Ovary (tissue), 7 donors: ENCODE measurements at regions not wholly inside any gene's neighbourhood (a gene's known extent, or its start where the extent isn't known, plus 50 kb on each side); places are given as distances from the start of the nearest gene placed in this dataset.

Source experiments
- DNase-seq, 5 donors: peaks; one replicate each; pipeline ENCODE4 v3.0.0-alpha.2; 2019 to 2020
- H3K27ac ChIP-seq, 2 donors: fragments of 200-600 bp; one replicate each; pipeline versions ENCODE4 v1.5.1 to v1.8.0; 2019 to 2022
- H3K27me3 ChIP-seq: fragments of 200-600 bp; one replicate; pipeline ENCODE4 v1.8.0; 2022
- H3K36me3 ChIP-seq: fragments of 200-600 bp; sonication (generic); one replicate; pipeline ENCODE4 v1.5.1; 2019
- H3K4me1 ChIP-seq: one replicate; pipeline ENCODE4 v1.8.1; 2013; ENCODE audit warnings: mild to moderate bottlenecking, moderate library complexity; ENCODE audit not compliant: insufficient read depth
- H3K4me3 ChIP-seq: fragments of 200-600 bp; sonication (generic); one replicate; pipeline ENCODE4 v1.5.1; 2017
- H3K9me3 ChIP-seq, 2 donors: fragments of 200-600 bp in 1 of 2; sonication (generic) in 1 of 2; one replicate each; pipeline versions ENCODE4 v1.5.1 to v1.8.1; 2013 to 2019; ENCODE audit warnings: mild to moderate bottlenecking in 1 of 2, moderate library complexity in 1 of 2
- EP300 ChIP-seq: sonication (generic); formaldehyde crosslinking; IDR thresholded peaks from one replicate; pipeline ENCODE4 v1.6.1; 2017; ENCODE audit warnings: antibody characterized with exemption
- POLR2A ChIP-seq: fragments of 450-650 bp; IDR thresholded peaks from one replicate; pipeline ENCODE4 v1.6.1; 2017; ENCODE audit warnings: antibody characterized with exemption, mild to moderate bottlenecking, moderate library complexity
- WGBS, 3 donors: extraction: QIAGEN DNeasy Blood & Tissue Kit in 1 of 3; methylation state at CpG; one replicate each; pipeline versions ENCODE4 v1.1.5 to v1.1.7; 2013 to 2017; 5-methylcytosine and 5-hydroxymethylcytosine counted together
- intact Hi-C, 4 donors: fragments of 100-400 bp; cut with DNase I; formaldehyde crosslinking; loops; one replicate each; pipeline versions ENCODE4 v1.11.0 to v1.15.1; 2022 to 2023
- TF ChIP-seq, protein P1 (sequence below), 3 donors: fragments of 450-650 bp in 2 of 3; fragments of 200-600 bp in 1 of 3; IDR thresholded peaks; one replicate each; pipeline versions ENCODE4 v1.5.1 to v1.8.0; 2016 to 2022; ENCODE audit warnings: antibody characterized with exemption in 3 of 3, mild to moderate bottlenecking in 1 of 3
- donor health status: DM: no; HTN: no; CAD: no; lungs with moderate emphysema.
- donor health status: DM: no; HTN: no; CAD: no.
- donor health status: Bipolar disorder and iron deficiency.
- donor health status: DM: no; HTN: no; CAD: no.
- donor health status: DM: yes; HTN: yes; CAD: no.

DNA sequence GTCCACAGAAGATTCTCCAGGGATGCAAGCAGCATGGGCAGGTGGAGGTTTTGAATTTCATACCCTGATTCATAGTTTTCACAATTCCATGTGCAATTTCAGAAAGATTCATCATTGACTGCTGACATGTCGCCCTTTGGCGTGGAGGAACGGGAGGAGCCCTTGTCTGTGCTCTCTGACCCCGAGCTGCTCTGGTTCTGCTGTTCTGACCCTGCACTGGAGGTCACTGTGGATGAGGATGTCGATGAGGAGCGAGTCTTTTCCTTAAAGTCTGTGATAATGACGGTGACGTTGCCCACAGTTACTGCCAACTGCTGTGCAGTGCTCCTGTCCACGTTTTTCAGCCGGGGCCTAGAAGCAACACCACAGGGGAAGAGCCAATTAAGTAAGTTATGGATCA is 470.0 kb downstream of the SHQ1 start:
- H3K27ac ChIP-seq = no peak overlapping the region
- peaks cover 11% of the 10 kb centered on the region for H3K4me1 ChIP-seq
- TF ChIP-seq, protein P1, sequence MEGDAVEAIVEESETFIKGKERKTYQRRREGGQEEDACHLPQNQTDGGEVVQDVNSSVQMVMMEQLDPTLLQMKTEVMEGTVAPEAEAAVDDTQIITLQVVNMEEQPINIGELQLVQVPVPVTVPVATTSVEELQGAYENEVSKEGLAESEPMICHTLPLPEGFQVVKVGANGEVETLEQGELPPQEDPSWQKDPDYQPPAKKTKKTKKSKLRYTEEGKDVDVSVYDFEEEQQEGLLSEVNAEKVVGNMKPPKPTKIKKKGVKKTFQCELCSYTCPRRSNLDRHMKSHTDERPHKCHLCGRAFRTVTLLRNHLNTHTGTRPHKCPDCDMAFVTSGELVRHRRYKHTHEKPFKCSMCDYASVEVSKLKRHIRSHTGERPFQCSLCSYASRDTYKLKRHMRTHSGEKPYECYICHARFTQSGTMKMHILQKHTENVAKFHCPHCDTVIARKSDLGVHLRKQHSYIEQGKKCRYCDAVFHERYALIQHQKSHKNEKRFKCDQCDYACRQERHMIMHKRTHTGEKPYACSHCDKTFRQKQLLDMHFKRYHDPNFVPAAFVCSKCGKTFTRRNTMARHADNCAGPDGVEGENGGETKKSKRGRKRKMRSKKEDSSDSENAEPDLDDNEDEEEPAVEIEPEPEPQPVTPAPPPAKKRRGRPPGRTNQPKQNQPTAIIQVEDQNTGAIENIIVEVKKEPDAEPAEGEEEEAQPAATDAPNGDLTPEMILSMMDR (IDR thresholded peaks at IDR 0.05) = no peak
- no peak for TF ChIP-seq POLR2A
- no peak for TF ChIP-seq EP300
- DNase-seq = no peak
- H3K36me3 ChIP-seq = no peaks in the 10 kb centered on the region
- 73 to 77% (median 77%) methylated on average over 10 of the region's 10 CpGs for WGBS, 3 donors
- intact Hi-C loops = loop anchor here in 1 of 4 donors (2.0 kb wide), 1 partner anchor 27 kb away; no protein-coding TSS in a partner anchor
- H3K4me3 ChIP-seq = no peak overlapping the region
- no peaks in the 10 kb centered on the region for H3K27me3 ChIP-seq
- no peaks in the 10 kb centered on the region for H3K9me3 ChIP-seq

DNA sequence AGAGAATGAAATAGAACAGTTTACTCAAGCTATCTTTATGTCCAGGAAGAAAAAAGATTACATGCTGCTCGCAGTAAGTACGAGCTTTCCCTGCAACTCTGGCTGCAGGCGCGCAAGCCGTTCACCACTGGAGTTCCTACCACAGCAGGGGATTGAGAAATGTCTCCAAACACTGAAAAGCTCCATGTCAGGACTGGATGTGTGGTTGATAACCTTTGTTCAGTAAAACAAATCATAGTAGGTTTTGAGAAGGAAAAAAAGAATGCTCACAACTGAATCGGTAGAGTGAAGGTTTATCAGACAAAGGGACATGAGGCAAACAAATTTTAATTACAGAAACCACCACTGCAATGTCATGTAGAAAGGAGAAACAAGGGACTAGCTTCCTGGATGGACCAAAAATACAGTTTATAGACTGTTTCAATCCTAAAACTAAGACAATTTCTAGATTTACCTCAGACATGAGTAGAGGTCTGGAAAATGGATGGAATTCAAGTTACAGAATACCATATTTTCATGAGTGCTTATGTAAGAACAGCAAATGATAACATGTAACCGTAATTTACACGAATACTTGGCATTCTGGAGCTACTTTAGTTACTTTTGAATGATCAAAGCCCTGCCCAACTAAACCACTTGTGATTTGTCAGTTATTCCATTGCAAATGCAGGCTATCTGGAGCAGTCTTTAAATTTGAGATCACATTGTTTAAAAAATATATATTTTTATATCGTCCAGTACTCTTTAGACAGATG is 471.1 kb downstream of the SHQ1 start:
- TF ChIP-seq POLR2A (no peak), EP300 (no peak)
- TF ChIP-seq, protein P1 (IDR thresholded peaks at IDR 0.05) = no peak
- Histone ChIP-seq H3K36me3 (no peaks in the 10 kb centered on the region), H3K4me3 (no peak overlapping the region), H3K27me3 (no peaks in the 10 kb centered on the region), H3K4me1 (peaks cover 7% of the 10 kb centered on the region), H3K27ac (no peak overlapping the region), H3K9me3 (no peaks in the 10 kb centered on the region)
- WGBS, 3 donors = 81 to 90% (median 87%) methylated on average over 9 of the region's 9 CpGs
- intact Hi-C loops = no loop called here
- no peak for DNase-seq

DNA sequence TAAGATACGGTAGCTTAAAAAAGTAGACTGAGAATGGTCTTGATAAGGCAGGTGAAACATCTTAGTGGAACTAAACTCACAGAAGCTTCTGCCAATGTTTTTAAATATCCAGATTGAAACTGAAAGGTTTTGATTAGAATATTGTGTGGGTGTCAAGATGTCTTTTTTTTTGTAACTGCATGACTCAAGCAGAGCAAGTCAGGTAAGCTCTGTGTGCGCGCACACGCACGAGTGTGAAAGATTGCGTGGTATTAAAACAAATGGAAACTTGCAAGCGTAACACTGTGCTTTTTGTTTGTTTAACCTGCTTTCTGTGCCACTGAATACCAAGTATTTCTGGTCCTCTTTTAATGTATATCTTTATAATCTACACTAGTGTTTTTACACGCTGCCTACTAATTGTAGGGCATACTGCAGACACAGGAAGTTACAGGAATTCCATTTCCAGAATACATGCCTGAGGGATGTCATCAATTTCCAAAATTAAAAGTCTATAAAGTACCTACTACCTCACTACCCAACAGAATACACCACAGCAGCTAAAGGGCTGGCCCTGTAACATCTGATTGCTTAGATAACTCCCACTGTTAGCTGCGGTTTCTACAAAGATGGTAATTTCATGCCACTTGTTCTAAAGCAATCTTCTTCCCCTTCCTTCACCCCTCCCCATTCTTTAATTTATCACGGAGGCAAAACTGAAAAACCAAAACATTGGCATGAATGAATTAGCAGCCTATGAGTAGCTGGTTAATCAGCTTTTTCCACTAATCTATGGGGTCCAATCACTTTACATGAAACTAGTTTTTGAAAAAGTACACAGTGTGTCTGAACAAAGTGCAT is 472.8 kb downstream of the SHQ1 start:
- H3K27ac ChIP-seq = no peak overlapping the region
- DNase-seq = no peak
- H3K4me1 ChIP-seq = peaks cover 1% of the 10 kb centered on the region
- no peak overlapping the region for H3K4me3 ChIP-seq
- TF ChIP-seq EP300 (no peak), POLR2A (no peak)
- TF ChIP-seq, protein P1 (IDR thresholded peaks at IDR 0.05) = no peak
- H3K36me3 ChIP-seq = no peaks in the 10 kb centered on the region
- WGBS, 3 donors = 90 to 91% (median 91%) methylated on average over 10 of the region's 10 CpGs
- no peaks in the 10 kb centered on the region for H3K9me3 ChIP-seq
- no peaks in the 10 kb centered on the region for H3K27me3 ChIP-seq
- intact Hi-C loops = loop anchor here in 1 of 4 donors (1.0 kb wide), 1 partner anchor 19 kb away; no protein-coding TSS in a partner anchor

DNA sequence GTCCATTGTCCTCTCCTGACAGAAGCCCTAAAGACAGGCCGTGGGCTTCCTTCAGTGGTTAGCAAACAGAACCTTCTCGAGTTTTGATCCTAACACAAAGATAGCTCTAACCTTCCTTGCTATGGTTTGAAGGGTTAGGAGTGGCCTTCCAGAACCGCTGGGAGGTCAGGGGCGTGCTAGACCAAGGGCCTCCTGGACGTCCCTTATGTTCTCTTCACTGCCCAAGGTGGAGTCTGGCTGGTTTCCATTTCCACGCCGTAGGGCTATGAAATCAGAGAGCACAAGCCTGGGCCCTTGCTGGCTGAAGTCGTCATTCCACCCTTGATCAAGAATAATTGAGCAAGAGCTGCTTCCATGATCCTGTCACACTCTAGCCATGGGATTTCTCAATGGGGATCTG is 475.1 kb downstream of the SHQ1 start:
- H3K36me3 ChIP-seq = no peaks in the 10 kb centered on the region
- DNase-seq = no peak
- H3K27ac ChIP-seq = no peak overlapping the region
- no peaks in the 10 kb centered on the region for H3K9me3 ChIP-seq
- no peaks in the 10 kb centered on the region for H3K4me1 ChIP-seq
- TF ChIP-seq, protein P1 (IDR thresholded peaks at IDR 0.05) = no peak
- no peak for TF ChIP-seq POLR2A
- H3K4me3 ChIP-seq = no peak overlapping the region
- WGBS, 3 donors = 94 to 95% (median 95%) methylated on average over 8 of the region's 8 CpGs
- no peaks in the 10 kb centered on the region for H3K27me3 ChIP-seq
- intact Hi-C loops = no loop called here
